Fibroblast of skin of back (primary cell): ENCODE measurements at regions not wholly inside any gene's neighbourhood (a gene's known extent, or its start where the extent isn't known, plus 50 kb on each side); places are given as distances from the start of the nearest gene placed in this dataset.
"Not testable (repeated sequence)": the region's sequence is repeated elsewhere in the genome, so short reads cannot be mapped to it uniquely, and the experiment has no call there.

Experiments used
- DNase-seq: peaks from one replicate; pipeline ENCODE4 v3.0.0-alpha.2; 2013

GRCh38 chr20:57779401-57780003, 69.7 kb upstream of the PMEPA1 start:
- no peak for DNase-seq

DNA sequence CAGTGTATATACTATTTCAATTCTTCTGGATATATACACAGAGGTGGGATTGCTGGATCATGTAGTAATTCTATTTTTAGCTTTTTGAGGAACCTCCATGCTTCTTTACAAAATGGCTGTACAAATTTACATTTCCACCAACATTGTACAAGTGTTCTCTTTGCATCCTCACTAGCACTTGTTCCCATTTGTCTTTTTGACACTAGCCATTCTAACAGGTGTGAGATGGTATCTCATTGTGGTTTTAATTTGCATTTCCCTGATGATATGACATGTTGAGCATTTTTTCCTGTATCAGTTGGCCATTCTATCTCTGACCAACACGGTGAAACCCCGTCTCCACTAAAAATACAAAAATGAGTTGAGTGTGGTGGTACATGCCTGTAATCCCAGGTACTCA, 68.1 kb upstream of the PMEPA1 start:
- no peak for DNase-seq

DNA sequence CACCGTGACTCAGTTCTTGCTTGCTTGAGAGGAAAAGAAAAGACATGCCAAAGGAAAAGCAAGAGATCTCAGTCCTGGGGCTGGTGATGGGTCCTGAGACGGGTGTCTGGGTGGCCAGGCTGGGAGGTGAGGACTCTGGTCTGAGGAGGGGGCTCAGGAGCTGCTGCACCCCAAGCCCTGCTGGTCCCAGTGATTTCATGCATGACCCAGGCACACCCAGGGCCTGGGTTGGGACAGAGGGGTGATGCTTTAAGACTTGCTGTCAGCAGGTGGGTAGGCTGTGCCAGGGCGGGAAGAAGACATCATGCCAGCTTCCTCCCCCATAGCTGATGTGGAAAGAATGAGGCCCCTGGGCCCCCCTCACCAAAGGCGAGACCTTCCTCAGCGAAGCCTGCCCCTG, 65.1 kb upstream of the PMEPA1 start:
- no peak for DNase-seq

GRCh38 chr20:57774111-57774880, 64.5 kb upstream of the PMEPA1 start:
- no peak for DNase-seq

- no peak for DNase-seq
Observed at GRCh38 chr20:57773059-57773815, 63.4 kb upstream of the PMEPA1 start.

- peak; percentile 95 for DNase-seq
Observed at GRCh38 chr20:57772349-57772964, 62.6 kb upstream of the PMEPA1 start.

- DNase-seq = no peak
Observed at GRCh38 chr20:57770852-57771720, 61.3 kb upstream of the PMEPA1 start.

DNA sequence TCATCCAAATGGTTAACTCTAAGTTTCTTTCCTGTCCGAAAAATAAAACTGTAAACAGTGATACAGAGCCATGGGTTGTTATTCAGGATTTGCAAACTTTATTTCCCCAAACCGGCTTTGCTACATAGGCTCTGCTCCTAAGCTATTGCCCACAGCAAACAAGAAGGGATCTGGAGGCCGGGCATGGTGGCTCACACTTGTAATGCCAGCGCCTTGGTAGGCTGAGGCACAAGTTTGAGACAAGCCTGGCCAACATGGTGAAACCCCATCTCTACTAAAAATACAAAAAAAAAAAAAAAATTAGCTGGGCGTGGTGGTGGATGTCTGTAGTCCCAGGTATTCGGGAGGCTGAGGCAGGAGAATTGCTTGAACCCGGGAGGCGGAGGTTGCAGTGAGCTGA, 60.6 kb upstream of the PMEPA1 start:
- not testable (repeated sequence) for DNase-seq

DNA sequence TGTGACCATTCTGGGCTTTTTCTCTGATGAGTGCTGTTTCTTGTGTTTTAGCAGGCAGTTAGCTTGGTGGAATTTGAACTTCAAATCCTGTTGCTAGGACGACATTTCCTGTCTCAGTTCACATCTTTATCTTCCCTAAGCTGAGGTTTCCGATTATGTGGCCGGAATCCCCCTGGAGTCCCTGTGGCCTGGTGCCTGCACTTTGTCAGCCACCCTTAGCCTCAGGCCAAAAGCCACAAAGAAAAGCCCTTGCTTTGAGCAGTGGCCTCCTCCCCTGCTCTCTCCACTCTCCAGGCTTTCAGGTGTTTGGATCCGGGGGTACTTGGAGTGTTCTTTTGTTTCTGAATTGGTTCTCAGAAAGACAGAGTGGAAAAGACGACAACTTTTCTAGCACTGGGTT, 59.9 kb upstream of the PMEPA1 start:
- DNase-seq = no peak

GRCh38 chr20:57768519-57768918, 58.7 kb upstream of the PMEPA1 start:
- no peak for DNase-seq

- no peak for DNase-seq
Observed at GRCh38 chr20:57767441-57767840, 57.6 kb upstream of the PMEPA1 start.

DNA sequence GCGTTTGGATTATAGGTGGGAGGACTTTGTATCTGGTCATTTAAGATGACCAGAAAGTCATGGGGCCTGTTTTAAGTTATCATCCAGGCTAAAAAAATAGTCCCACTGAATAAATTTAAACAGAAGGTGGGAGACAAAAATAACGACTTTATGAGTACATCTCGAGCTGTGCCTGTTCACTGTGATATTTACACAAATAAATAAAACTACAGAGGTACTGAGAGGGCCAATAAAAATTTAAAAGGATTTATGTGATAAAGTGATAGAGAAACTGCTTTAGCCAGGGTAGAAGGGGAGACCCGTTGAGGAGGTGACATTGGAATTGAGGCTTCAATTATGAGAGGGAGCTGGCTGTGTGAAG, 53.4 kb upstream of the PMEPA1 start:
- DNase-seq = no peak

GRCh38 chr20:57762531-57763234, 52.9 kb upstream of the PMEPA1 start:
- DNase-seq = no peak

DNA sequence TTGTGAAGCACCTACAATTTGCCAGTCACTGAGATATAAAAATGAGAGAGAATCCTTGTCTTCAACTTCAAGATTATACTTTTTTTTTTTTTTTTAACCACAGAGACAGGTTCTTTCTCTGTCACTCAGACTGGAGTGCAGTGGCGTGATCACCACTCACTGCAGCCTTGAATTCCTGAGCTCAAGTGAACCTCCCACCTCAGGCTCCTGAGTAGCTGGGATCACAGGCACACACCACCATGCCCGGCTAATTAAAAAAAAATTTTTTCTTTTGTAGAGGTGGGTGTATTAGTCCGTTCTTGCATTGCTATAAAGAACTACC, 51.6 kb upstream of the PMEPA1 start:
- no peak for DNase-seq

DNA sequence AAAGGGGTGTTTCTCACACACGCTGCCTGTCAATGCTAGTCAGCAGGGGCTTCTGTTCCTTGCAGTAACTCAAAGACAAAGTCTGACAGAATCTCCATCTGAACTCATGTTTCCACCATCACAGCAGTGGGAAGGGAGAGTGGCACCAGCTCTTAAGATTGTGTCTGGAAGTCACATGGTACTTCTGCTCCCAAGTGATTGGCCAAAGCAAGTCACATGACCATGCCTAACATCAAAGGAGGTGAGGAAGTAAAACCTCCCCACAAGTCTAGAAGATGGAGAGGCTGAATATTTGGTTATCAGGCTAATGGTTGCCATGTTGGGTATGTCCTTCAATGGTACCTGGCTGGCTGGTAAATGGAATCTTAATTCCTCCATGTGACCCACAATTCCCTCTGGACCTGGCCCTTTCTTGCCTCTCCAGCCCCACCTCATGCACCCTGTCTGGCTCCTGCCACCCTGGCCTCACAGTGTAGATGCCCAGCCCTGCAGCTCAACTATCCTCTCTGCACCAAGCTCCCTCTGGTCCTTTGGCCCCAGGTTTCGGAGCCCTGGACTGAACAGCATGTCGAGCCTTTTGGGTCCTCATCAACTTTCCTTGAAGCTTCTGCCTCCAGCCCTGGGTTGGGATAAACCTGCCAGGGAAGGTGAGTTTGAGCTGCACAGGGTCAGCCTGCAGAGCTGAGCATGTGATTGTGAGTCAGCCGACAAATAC, 51.0 kb upstream of the PMEPA1 start:
- DNase-seq = no peak

DNA sequence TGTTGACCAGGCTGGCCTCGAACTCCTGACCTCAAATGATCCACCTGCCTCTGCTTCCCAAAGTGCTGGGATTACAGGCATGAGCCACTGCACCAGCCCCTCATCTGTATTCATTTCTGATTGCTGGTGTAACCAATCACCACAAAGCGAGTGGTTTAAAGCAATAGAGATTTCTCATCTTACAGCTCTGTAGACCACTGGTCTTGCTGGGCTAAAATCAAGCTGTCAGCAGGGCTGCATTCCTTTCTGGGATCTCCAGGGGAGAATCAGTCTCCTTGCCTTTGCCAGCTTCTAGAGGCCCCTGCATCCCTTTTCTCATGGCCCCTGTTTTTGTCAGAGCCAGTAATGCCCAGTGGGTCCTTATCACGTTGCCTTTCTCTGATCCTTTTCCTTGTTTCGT, 49.9 kb upstream of the PMEPA1 start:
- DNase-seq = no peak
